ENCODE measurements at regions not wholly inside any gene's neighbourhood (a gene's known extent, or its start where the extent isn't known, plus 50 kb on each side); places are given as distances from the start of the nearest gene placed in this dataset.

DNA sequence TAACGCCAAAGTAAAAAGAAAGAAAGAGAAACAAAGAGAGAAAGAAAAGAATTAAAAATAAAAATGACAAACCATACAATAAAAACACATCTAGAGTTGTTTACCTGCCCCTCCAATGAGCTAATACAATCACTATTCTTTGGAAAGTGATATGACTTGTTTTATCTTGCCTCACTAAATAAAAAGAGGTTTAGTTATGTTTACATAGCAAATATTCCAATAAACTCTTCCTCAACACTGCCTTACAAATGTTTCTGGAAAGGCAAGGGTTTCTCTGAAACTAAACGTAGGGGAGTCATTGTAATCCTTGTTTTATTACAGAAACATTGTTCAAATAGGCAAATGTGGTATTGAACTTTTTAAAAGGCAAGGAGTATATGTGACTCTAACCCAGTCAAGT is 396.2 kb downstream of the EPM2A start:
- CTCF ChIA-PET = no interaction called here
- Histone ChIP-seq H3K4me1 (ENCODE audit: control insufficient read depth, insufficient read depth, low read length) (no peaks in the 10 kb centered on the region), H3K4me3 (ENCODE audit: low read depth in 2 of 2, low read length in 2 of 2) (no peak overlapping the region), H3K27ac (ENCODE audit: low read length) (no peak overlapping the region), H3K27me3 (ENCODE audit: control insufficient read depth, insufficient read depth, low read length) (no peaks in the 10 kb centered on the region), H3K36me3 (ENCODE audit: control insufficient read depth, insufficient read depth, low read length) (no peaks in the 10 kb centered on the region), H3K9me3 (ENCODE audit: control insufficient read depth, insufficient read depth, low read depth, low read length) (no peaks in the 10 kb centered on the region)
- in situ Hi-C loops (cut with HindIII; ENCODE audit: low pct_unique_long_range_greater_than_20kb, low sequenced_read_pairs) (no loop called here), intact Hi-C loops (cut with micrococcal nuclease; ENCODE audit: unreplicated experiment) (no loop called here)
- POLR2A ChIA-PET = no interaction called here
- TF ChIP-seq, protein P1, sequence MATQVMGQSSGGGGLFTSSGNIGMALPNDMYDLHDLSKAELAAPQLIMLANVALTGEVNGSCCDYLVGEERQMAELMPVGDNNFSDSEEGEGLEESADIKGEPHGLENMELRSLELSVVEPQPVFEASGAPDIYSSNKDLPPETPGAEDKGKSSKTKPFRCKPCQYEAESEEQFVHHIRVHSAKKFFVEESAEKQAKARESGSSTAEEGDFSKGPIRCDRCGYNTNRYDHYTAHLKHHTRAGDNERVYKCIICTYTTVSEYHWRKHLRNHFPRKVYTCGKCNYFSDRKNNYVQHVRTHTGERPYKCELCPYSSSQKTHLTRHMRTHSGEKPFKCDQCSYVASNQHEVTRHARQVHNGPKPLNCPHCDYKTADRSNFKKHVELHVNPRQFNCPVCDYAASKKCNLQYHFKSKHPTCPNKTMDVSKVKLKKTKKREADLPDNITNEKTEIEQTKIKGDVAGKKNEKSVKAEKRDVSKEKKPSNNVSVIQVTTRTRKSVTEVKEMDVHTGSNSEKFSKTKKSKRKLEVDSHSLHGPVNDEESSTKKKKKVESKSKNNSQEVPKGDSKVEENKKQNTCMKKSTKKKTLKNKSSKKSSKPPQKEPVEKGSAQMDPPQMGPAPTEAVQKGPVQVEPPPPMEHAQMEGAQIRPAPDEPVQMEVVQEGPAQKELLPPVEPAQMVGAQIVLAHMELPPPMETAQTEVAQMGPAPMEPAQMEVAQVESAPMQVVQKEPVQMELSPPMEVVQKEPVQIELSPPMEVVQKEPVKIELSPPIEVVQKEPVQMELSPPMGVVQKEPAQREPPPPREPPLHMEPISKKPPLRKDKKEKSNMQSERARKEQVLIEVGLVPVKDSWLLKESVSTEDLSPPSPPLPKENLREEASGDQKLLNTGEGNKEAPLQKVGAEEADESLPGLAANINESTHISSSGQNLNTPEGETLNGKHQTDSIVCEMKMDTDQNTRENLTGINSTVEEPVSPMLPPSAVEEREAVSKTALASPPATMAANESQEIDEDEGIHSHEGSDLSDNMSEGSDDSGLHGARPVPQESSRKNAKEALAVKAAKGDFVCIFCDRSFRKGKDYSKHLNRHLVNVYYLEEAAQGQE (IDR thresholded peaks at IDR 0.05; ENCODE audit: insufficient read depth in 1 of 2, low read depth in 2 of 2, low read length in 1 of 2) = no peak
- TF ChIP-seq SIN3A (IDR thresholded peaks at IDR 0.05; ENCODE audit: borderline replicate concordance, insufficient read depth, low read depth, low read length) (no peak), TCF7L2 (IDR thresholded peaks at IDR 0.05; ENCODE audit: low read depth, low read length) (no peak), CTCF (IDR thresholded peaks at IDR 0.05) (no peak), POLR2AphosphoS5 (IDR thresholded peaks at IDR 0.05; ENCODE audit: low read depth, low read length) (no peak)
- ATAC-seq (no peak), DNase-seq (ENCODE audit: low read depth, low spot score) (no peak)
- no TSS peak for BruUV-seq (replicated peaks)

DNA sequence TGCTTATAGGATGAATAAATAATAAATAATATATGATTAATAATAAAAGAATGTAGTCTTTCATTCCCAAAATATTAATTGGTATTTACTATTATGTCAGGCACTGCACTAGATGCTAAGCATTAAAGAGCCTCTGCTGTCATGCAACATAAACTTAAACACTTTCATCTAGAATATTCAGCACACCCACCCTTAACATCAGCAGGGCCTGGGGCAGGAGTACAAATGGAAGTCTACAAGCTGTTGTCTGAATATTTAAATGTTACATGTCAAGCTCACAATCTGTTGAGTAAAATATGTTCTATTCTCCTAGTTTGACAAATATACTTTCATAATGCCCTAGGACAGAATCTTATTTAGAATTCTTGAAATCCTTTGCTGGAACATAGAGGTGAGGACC is 395.1 kb downstream of the EPM2A start:
- TF ChIP-seq SIN3A (IDR thresholded peaks at IDR 0.05; ENCODE audit: borderline replicate concordance, insufficient read depth, low read depth, low read length) (no peak), CTCF (IDR thresholded peaks at IDR 0.05) (no peak), POLR2AphosphoS5 (IDR thresholded peaks at IDR 0.05; ENCODE audit: low read depth, low read length) (no peak), TCF7L2 (IDR thresholded peaks at IDR 0.05; ENCODE audit: low read depth, low read length) (no peak)
- TF ChIP-seq, protein P1 (IDR thresholded peaks at IDR 0.05; ENCODE audit: insufficient read depth in 1 of 2, low read depth in 2 of 2, low read length in 1 of 2) = no peak
- POLR2A ChIA-PET = no interaction called here
- Histone ChIP-seq H3K9me3 (ENCODE audit: control insufficient read depth, insufficient read depth, low read depth, low read length) (no peaks in the 10 kb centered on the region), H3K27ac (ENCODE audit: low read length) (no peak overlapping the region), H3K27me3 (ENCODE audit: control insufficient read depth, insufficient read depth, low read length) (no peaks in the 10 kb centered on the region), H3K4me1 (ENCODE audit: control insufficient read depth, insufficient read depth, low read length) (no peaks in the 10 kb centered on the region), H3K36me3 (ENCODE audit: control insufficient read depth, insufficient read depth, low read length) (no peaks in the 10 kb centered on the region), H3K4me3 (ENCODE audit: low read depth in 2 of 2, low read length in 2 of 2) (no peak overlapping the region)
- CTCF ChIA-PET = no interaction called here
- intact Hi-C loops (cut with micrococcal nuclease; ENCODE audit: unreplicated experiment) (loop anchor here (10.0 kb wide), 1 partner anchor 295 kb away; no protein-coding TSS in a partner anchor), in situ Hi-C loops (cut with HindIII; ENCODE audit: low pct_unique_long_range_greater_than_20kb, low sequenced_read_pairs) (no loop called here)
- DNase-seq (ENCODE audit: low read depth, low spot score) (no peak), ATAC-seq (no peak)
- BruUV-seq (replicated peaks) = no TSS peak
